GM19043 (cell line): ENCODE measurements at regions not wholly inside any gene's neighbourhood (a gene's known extent, or its start where the extent isn't known, plus 50 kb on each side); places are given as distances from the start of the nearest gene placed in this dataset.
"Not testable (repeated sequence)": the region's sequence is repeated elsewhere in the genome, so short reads cannot be mapped to it uniquely, and the experiment has no call there.

Source experiments
- ATAC-seq: cut with Tn5 transposase; IDR thresholded peaks from one replicate; pipeline ENCODE4 v1.9.1; 2021; ENCODE audit warnings: low read depth; ENCODE audit not compliant: unreplicated experiment

DNA sequence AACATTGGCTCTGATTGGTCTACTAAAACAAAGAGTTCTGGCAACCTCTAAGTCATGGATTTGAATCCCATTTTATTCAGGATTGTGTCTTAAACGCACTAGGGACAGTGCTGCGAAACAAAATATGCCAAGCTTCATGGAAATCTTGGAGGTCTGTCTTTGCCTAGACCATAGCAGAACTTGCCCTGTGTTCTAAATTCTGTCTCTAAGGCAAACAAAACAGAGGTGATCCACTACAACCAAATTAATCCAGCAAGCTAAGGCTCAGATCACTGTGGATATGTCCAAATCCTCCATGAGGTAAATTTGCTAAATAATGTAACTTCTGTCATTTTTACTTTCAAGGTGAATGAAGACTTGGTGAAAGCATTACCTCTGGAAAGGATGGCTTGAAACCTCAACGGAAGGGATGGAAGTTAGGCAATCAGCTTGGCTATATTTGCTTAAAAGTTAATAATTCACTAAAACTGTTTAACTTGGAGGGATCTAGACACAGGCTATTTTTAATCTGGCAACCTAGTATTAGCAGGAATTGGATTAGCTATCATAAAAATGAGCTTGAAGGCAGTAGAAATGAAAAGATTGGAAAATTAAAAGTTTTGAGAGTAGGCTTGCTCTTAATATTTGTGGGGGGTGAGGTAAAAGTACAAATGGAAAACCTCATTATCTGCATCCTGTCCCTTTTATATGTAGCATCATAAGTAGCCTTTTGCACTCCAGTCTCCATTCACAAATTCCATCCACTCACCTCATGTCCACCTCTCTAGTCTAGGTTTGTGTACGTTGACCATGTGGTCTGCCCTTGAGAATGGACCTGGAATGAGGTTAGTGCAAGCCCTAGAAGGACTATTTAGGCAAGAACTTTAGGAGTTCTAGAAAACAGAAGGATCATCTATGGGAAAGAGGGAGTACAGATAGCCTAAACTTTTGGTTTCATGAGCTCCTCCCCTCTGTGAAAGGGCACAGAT is 176.2 kb downstream of the SMC2 start:
- no peak for ATAC-seq

DNA sequence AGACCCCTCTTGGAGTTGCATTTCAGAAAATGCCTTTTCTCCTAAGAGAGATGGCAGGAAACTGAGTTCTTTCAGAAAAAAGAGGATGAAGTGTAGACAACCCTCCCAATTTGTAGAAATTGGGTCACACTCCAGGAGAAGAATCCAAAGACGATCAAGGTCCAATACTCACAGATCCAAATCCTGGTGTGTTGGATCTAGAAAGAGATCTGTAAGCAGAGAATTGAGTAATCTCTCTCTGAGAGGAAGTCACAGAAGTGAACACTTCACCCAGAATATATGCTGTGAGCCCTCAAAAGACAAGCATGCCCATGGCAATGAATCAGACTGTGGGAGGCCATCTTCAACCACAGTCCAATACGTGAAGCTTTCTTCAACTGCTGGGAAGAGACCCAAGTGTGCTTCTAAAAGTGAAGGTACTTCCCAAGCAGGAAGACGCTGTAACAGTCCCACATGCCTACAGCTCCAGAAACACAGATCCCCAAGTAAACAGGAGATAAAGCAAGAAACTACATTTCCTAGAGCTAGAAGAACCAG is 182.7 kb downstream of the SMC2 start:
- no peak for ATAC-seq

DNA sequence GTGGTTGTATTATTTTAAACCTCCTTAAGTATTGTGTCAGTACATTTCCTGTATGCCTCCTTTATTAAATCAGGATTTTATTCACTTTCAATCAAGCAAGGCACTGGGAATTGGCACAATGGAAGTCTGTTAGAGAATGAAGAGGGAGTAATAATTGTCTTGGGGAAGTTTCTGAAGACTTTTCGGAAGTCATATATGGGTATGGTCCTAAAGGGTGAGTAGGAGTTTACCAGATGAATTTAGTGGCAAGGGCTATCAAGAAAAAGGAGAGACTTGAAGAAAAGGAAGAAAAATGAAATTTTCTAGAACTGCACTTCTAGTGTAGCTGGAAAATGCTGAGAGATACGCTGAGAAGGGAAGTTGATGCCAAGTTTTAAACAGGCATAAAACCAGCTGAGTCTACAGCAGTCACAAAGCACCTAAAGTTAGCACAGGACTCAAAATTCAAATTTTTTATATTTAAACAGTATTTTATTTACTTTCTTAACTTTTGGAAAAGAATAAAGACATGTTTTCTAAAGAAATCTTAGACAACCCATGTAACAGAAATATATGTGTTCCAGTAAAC is 184.9 kb downstream of the SMC2 start:
- ATAC-seq = no peak

DNA sequence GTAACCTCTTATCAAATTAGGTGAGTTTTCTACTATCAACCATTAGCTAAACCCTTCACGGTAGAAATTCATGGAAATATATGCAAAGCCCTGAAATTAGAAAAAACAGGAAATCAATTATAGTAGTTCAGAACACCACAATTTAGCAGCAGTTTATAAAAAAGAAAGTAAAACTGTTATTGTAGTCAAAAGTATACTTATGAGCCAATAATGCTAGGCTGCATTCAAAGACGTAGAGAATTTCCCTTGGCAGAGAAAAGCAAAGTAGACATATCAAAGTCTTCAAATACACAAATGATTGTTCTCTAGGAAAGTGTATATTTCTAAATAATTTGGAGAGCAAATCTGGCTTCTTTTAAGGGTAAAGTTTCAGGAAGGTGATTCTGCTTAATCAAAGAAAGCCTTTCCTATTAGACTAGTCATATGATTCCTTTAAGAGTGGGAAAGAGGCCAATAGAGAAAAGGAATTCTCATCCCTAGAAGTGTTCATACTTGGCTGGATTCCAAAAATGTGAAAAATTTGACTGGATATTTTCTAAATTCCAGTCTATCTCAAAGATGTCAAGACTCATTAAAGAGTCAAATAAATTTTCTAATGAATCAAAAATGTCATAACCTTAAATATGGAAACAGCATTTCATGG is 185.5 kb downstream of the SMC2 start:
- ATAC-seq = no peak

DNA sequence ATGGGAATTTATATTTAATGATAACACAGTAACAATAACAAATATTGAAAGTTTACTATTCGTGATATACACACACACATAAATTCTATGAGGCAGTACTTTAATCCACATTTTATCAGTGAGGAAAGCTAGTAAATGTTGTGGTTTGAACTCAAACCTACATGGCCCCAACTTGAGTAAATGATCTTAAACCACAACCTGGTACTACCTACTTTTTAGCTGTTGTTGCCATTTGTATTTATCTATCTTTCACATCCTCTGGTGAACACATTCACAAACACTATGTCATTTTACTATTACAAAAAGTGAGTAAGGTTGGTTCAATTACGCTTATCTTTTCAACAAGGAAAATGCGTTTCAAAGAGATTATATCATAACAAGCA is 186.1 kb downstream of the SMC2 start:
- no peak for ATAC-seq

DNA sequence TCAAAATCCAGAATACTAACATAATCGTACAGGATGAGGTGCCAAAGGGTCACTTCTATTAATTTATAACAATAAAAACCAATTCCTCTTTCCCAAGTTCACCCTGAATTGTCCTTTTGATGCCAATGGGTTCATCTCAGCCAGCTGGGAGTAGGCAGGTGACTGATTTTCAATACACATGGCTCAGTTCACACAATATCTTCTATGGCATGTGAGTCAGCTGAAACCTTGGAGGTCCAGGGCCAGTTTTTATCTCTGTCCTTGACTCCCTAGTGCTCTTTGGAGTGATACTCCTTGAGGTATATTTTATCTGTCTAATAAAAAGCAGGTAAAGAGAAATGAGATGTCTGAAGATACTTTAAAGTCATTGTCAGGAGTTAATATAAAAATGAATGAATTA is 186.6 kb downstream of the SMC2 start:
- no peak for ATAC-seq

DNA sequence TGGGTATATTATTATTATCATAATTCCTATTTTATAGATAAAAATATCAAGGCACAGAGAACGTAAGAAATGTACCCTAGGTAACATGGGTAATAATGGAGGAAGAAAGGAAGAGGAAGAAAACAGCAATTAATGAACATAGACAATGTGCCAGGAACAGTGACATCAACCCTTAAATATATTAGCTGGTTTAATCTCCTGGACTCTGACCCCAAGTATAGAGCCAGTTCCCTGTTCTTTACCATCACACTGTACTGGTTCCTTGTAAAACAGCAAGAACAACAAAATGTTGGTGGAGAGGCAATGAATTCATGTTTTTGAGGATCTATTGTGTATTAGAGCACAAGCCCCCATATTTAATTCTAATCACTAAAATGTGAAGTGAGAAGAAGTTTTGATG is 192.1 kb downstream of the SMC2 start:
- no peak for ATAC-seq

DNA sequence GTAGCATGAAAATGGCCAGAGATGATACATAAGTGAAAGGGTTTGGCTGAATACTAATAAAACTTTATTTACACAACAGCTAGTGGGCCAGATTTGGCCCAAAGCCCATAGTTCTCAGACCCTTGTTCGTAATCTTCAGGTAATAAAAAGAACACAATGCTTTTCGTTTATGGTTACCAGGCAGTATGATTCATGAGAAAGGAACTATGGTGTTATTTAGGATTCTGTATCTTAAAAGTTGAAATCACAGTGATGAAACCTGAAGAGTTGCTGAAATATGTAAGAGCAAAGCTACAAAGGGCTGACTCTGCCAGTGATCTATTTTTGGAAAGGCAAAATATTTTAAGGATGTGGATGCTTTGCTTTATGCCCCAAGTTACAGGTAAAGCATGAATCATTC is 192.7 kb downstream of the SMC2 start:
- ATAC-seq = no peak

DNA sequence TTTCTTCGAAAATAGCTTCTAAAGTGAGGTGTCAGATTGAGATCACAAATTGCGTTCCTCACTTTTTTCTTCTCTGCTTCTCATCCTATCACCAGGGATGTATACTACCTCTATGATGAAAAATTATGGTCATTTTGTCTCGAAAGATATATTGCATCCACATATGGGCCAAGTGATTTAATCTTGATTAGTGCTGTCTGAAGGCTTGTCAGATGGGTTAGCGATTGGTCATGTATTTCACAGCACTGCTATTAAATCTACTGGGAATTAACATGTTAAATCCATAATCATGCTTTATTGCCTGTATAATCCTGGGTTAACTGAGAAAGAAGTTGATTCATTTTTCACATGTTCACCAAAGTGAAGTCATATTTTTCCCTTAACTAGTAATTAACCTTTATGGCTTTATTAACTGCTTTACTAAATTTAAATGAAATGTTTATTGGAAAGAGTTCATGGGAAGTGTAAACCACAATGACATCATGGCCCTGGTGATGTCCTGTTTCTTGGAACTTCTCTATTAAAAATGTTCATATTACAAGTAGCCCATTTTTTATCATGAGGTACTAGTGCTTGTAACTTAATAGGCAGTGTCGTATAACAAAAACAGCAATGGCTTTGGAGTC is 193.3 kb downstream of the SMC2 start:
- ATAC-seq = no peak

DNA sequence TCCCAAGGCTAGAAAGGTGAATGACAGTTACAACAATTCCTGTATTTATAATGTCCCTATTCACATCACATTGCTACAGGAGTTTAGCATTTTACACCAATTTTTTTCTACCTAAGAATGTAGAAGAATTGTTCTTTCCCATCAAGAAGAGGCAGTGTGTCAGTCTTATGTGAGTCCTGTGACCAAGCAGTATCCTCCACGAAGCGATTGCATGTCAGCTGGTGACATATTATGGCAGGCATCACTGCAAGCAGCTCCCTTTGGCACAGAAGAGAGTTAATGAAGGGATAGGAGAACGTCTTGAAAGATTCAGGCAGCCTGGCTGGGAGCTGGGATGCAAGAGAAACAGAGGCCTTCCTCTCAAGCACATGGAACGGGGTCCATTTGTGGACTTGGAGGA is 199.8 kb downstream of the SMC2 start:
- no peak for ATAC-seq

DNA sequence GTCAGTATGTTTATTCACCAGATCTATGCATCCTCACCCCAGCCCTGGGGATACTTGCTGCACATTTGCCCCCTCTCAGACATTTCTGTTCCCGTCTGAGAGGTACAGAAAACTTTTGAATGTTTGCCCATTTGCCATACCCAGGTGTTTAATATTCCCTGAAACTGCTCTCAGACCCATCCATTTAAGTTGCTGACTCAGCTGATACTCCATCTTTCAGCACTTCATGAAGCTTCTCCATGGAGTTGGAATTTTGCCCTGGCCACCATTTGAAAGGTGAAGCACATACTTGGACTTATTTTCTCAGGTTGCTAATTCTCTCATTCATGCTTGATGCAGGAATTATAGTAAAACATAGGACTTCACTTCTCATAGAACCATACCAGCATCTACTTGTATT is 203.9 kb upstream of the OR13F1 start:
- ATAC-seq = no peak

DNA sequence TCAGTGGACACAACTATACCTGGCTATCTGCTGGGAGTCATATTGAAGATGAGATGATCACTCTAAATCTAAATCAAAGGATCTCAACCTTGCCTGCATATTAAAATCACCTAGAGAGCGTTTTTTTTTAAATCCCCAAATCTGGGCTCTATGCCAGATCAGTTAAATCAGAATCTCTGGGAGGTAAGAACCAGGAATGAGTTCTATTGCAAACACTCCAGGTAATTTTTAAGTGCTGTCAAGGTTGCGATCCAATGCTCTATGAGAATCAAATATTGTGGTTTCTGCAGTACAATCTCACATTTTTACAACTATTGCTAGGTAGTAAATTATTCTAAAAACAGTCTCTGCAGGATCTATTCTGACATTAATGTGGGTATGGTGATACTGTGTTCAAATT is 202.3 kb upstream of the OR13F1 start:
- ATAC-seq = no peak

DNA sequence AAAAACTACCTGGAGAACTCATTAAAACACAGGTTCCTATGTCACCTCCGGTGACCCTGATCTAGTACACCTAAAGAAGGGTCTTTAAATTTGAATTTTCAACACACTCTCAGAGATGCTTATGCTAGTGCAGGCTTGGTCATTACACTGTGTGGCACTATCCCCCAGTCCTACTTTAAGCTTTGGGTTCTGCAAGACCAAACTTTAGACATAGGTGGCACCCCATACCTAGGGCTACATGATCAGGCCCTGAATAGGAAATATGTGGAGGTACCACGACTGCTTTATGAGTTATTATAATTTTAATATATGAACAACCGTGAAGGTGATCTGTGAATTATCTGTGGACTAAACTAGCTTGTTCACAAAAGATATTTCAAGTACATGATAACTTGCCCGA is 201.3 kb upstream of the OR13F1 start:
- no peak for ATAC-seq

DNA sequence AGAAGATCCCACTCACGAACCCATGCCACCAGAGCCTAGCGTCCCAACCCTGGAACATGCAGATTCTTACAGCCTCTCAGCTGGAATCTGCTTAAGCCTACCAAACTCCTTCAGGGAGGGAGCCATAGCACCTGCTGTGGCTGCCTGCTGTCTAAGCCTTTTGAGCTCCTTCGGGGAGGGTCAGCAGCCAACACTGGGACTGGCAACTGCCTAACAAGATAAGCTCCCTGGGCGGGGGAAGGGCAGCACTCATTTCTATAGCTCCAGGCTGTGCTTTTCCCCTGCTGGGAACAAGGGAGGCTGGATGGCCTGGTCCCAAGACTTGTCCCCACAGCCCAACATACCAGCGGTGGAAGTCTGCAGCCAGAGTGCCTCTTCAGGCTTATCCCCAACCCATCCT is 199.1 kb upstream of the OR13F1 start:
- ATAC-seq = no peak

DNA sequence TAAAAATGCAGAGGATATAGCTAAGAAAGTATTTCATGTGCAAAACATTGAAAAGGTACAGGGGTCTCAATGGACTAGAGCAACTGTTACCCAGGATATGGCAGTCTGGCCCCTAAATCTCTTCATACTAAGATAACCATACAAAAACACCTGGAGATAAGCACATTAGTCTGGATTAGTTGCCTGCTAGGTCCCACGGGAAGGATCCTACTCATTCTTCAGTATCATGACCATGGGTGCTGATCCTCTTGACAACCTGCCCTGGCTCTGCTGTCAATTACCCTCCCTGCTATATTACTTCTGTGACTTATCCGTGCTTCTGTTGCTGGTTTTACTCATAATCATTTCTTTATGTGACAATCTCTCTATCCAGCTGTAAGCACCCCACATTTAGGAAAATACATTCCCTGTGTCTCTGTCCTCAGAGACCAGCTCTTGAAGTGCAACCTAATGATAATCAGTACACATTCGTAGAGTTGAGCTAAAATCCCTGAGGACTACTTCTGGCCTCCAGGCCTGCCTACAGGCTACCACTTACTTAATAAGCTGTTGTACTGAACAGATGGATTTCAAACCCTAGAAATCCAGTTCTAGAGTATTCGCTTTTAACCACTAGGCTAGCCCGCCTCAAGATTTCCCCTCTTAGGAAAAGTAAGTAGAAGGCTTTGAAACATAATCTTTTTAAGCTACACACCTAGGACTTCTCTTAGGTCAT is 190.5 kb upstream of the OR13F1 start:
- no peak for ATAC-seq

DNA sequence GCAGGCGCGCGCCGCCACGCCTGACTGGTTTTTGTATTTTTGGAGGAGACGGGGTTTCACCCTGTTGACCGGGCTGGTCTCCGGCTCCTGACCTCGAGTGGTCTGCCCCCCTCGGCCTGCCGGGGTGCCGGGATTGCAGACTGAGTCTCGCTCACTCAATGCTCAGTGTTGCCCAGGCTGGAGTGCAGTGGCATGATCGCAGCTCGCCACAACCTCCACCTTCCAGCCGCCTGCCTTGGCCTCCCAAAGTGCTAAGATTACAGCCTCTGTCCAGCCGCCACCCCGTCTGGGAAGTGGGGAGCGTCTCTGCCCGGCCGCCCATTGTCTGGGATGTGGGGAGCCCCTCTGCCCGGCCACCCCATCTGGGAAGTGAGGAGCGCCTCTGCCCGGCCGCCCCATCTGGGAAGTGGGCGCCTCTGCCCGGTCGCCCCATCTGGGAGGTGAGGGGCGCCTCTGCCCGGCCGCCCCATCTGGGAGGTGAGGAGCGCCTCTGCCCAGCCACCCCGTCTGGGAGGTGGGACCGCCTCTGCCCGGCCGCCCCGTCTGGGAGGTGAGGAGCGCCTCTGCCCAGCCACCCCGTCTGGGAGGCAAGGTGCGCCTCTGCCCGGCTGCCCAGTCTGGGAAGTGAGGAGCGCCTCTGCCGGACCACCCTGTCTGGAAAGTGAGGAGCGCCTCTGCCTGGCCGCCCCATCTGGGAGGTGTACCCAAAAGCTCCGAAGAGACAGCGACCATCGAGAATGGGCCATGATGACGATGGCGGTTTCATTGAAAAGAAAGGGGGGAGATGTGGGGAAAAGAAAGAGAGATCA is 187.7 kb upstream of the OR13F1 start:
- ATAC-seq = not testable (repeated sequence)

DNA sequence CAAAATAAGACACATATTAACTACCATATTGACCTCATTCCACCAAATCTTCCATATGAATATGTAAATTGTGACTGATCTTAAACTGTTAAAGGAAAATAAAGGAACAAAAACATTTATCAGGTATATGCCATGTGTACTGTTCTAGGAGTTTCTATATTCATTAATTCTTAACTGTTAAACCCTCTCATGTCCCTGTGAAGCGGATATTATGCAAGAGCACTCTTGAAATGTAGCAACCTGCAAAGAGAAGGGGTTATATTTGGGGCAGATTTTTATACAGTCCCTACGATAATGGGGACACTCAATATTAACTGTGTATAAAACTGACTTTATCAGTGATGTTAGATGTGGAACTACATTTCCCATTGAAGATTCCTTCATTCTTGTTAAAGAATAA is 184.9 kb upstream of the OR13F1 start:
- no peak for ATAC-seq

DNA sequence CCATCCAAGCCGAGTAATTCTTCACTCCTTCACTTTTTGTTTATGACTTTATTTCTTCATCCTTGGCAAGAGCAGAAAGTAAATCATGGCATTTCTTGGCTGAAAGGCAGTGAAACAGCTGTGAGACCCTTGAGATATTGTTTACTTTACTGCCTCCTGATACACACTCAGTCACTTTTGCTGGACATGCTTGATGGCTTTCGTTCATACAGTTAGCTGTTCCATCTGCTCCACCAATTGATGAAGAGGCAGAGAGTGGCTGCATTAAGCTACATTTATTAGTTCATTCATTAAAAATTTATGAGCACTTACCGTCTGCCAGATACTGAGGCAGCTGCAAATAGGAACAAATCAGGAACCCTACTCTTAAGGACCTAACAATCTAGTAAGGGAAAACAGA is 184.4 kb upstream of the OR13F1 start:
- no peak for ATAC-seq

DNA sequence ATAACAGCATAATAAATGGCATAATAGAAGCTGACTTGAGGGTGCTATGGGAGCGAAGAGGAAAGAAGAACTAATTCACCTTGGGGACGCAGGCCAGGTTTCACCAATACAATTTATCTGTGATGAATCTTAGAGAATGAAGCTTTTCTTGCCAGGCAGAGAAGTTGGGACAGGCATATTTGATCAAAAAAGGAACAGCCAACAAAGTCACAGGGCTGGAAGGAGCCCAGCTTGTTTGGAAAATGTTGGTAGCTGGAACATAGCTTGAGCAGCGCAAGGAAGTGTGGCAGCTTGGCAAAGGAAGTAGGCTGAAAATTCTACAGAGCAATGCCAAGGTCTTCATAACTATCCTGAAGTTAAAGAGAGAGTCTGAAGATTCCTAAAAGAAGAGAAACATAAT is 181.5 kb upstream of the OR13F1 start:
- no peak for ATAC-seq
